ENCODE measurements at regions not wholly inside any gene's neighbourhood (a gene's known extent, or its start where the extent isn't known, plus 50 kb on each side); places are given as distances from the start of the nearest gene placed in this dataset.
"Not testable (repeated sequence)": the region's sequence is repeated elsewhere in the genome, so short reads cannot be mapped to it uniquely, and the experiment has no call there.

GRCh38 chr18:76307293-76307690 lies 187.8 kb downstream of the ZNF516 start:
- DNase-seq (ENCODE audit: low read depth in 2 of 2), result no peak

- DNase-seq (ENCODE audit: low read depth in 2 of 2), result no peak
Measured at GRCh38 chr18:76306685-76307292, 188.3 kb downstream of the ZNF516 start.

- no peak for DNase-seq (ENCODE audit: low read depth in 2 of 2)
Measured at GRCh38 chr18:76285866-76286265, 209.2 kb downstream of the ZNF516 start.

- no peak for DNase-seq (ENCODE audit: low read depth in 2 of 2)
Measured at GRCh38 chr18:76281565-76281964, 213.5 kb downstream of the ZNF516 start.

GRCh38 chr18:76277801-76278200 lies 217.2 kb downstream of the ZNF516 start:
- DNase-seq (ENCODE audit: low read depth in 2 of 2), result no peak

- no peak for DNase-seq (ENCODE audit: low read depth in 2 of 2)
Measured at GRCh38 chr18:76275727-76276313, 219.2 kb downstream of the ZNF516 start.

- no peak for DNase-seq (ENCODE audit: low read depth in 2 of 2)
Measured at GRCh38 chr18:76274468-76275289, 220.4 kb downstream of the ZNF516 start.

- no peak for DNase-seq (ENCODE audit: low read depth in 2 of 2)
Measured at GRCh38 chr18:76273956-76274355, 221.1 kb downstream of the ZNF516 start.

GRCh38 chr18:76273036-76273545 lies 222.0 kb downstream of the ZNF516 start:
- DNase-seq (ENCODE audit: low read depth in 2 of 2), result no peak

- DNase-seq (ENCODE audit: low read depth in 2 of 2), result not testable (repeated sequence)
Measured at GRCh38 chr18:76267423-76267822, 227.6 kb downstream of the ZNF516 start.

- DNase-seq (ENCODE audit: low read depth in 2 of 2), result no peak
Measured at GRCh38 chr18:76266236-76266991, 228.6 kb downstream of the ZNF516 start.

- DNase-seq (ENCODE audit: low read depth in 2 of 2), result no peak
Measured at GRCh38 chr18:76265497-76266235, 229.4 kb downstream of the ZNF516 start.

GRCh38 chr18:76264876-76265250 lies 230.2 kb downstream of the ZNF516 start:
- DNase-seq (ENCODE audit: low read depth in 2 of 2), result no peak

- DNase-seq (ENCODE audit: low read depth in 2 of 2), result no peak
Measured at GRCh38 chr18:76264198-76264875, 230.7 kb downstream of the ZNF516 start.

- no peak for DNase-seq (ENCODE audit: low read depth in 2 of 2)
Measured at GRCh38 chr18:76263046-76264005, 231.7 kb downstream of the ZNF516 start.

- no peak for DNase-seq (ENCODE audit: low read depth in 2 of 2)
Measured at GRCh38 chr18:76260941-76261472, 234.0 kb downstream of the ZNF516 start.

- DNase-seq (ENCODE audit: low read depth in 2 of 2), result no peak
Measured at GRCh38 chr18:76259711-76260110, 235.3 kb downstream of the ZNF516 start.

GRCh38 chr18:76259096-76259495 lies 235.9 kb downstream of the ZNF516 start:
- no peak for DNase-seq (ENCODE audit: low read depth in 2 of 2)

GRCh38 chr18:76258209-76258608 lies 236.8 kb downstream of the ZNF516 start:
- DNase-seq (ENCODE audit: low read depth in 2 of 2), result no peak

All from stimulated activated CD8-positive, alpha-beta memory T cell treated with anti-CD3 and anti-CD28 coated beads, Interleukin-2, amount 100 ng/mL, for 48 hours (primary cell).